A673 (cell line): ENCODE measurements at regions not wholly inside any gene's neighbourhood (a gene's known extent, or its start where the extent isn't known, plus 50 kb on each side); places are given as distances from the start of the nearest gene placed in this dataset.

Experiments
- EZH2 ChIP-seq: fragments of 200-600 bp; sonication (generic); IDR thresholded peaks from 2 replicates; pipeline ENCODE4 v1.6.1; 2017; ENCODE audit warnings: borderline replicate concordance, low read depth, mild to moderate bottlenecking, mixed read lengths, antibody characterized with exemption, low read length; ENCODE audit not compliant: poor library complexity, severe bottlenecking
- TF ChIP-seq, protein P1 (sequence below): fragments of 300-800, 200-600 bp; sonication (generic); conservative IDR thresholded peaks from 2 replicates; pipeline ENCODE4 v1.5.1; 2017; ENCODE audit warnings: low read depth, mild to moderate bottlenecking, antibody characterized with exemption, low read length, moderate library complexity, mixed read lengths

DNA sequence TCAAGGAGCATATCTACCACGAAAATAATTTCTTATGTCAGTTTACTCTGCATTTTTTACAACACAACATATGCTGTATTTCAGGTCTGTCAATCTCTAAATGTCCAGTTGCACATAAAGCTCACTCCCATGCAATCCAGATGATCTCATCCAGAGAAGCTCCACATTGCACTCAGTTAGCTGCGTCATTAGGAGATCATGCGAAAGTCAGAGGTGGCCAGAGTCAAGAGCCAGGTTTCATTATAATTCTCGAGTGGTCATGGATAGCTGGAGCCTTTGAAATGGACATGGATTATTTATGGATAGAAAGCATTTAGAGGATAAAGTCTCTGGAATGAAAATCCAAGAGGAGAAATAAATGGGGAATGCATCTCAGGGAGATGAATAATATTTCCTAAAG, 232.3 kb downstream of the GAS1 start:
- TF ChIP-seq, protein P1, sequence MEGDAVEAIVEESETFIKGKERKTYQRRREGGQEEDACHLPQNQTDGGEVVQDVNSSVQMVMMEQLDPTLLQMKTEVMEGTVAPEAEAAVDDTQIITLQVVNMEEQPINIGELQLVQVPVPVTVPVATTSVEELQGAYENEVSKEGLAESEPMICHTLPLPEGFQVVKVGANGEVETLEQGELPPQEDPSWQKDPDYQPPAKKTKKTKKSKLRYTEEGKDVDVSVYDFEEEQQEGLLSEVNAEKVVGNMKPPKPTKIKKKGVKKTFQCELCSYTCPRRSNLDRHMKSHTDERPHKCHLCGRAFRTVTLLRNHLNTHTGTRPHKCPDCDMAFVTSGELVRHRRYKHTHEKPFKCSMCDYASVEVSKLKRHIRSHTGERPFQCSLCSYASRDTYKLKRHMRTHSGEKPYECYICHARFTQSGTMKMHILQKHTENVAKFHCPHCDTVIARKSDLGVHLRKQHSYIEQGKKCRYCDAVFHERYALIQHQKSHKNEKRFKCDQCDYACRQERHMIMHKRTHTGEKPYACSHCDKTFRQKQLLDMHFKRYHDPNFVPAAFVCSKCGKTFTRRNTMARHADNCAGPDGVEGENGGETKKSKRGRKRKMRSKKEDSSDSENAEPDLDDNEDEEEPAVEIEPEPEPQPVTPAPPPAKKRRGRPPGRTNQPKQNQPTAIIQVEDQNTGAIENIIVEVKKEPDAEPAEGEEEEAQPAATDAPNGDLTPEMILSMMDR: no peak
- no peak for TF ChIP-seq EZH2
